GM12878 (cell line): ENCODE measurements at regions not wholly inside any gene's neighbourhood (a gene's known extent, or its start where the extent isn't known, plus 50 kb on each side); places are given as distances from the start of the nearest gene placed in this dataset.

Experiments used
- ATAC-seq: fragments of 200-7000 bp; cut with Tn5 transposase; 3 replicates; pipeline ENCODE4 v1.9.1; 2020; ENCODE audit warnings: mild to moderate bottlenecking, moderate library complexity
- BruUV-seq: library from RNA; stranded (reverse); fragments of 400-500 nt; replicated peaks from 2 replicates; lab custom pipeline; 2021; lab: Mats Ljungman, UMichigan
- CTCF ChIA-PET: fragments of 300-600 bp; sonication (Branson Sonifier 250); formaldehyde crosslinking; extraction: SDS; loops from one replicate; lab custom pipeline; 2021; ENCODE audit warnings: inconsistent platforms; lab: Yijun Ruan, JAX
- POLR2A ChIA-PET: fragments of 350-600 bp; formaldehyde crosslinking; extraction: SDS; loops from one replicate; lab custom pipeline; 2021; ENCODE audit warnings: inconsistent platforms; lab: Charles Lee
- RAD21 ChIA-PET: fragments of 300-600 bp; sonication (Branson Sonifier 250); formaldehyde crosslinking; loops from one replicate; lab custom pipeline; 2023; ENCODE audit warnings: antibody characterized with exemption; ENCODE audit not compliant: unreplicated experiment; lab: Charles Lee
- SMC1A ChIA-PET: fragments of 300-600 bp; sonication (Branson Sonifier 250); formaldehyde crosslinking; loops from one replicate; lab custom pipeline; 2023; ENCODE audit not compliant: unreplicated experiment, uncharacterized antibody; lab: Charles Lee
- DNase-seq: peaks from one replicate; pipeline ENCODE4 v3.0.0-alpha.2; 2011; ENCODE audit warnings: low read depth, low spot score
- FAIRE-seq: peaks from 3 replicates; lab custom pipeline; 2011; peaks lifted over from hg19 to GRCh38; lab: Jason Lieb, UNC
- H2AFZ ChIP-seq: 2 replicates; pipeline ENCODE4 v1.6.0; 2011; ENCODE audit warnings: low read depth, low read length, control low read depth; ENCODE audit not compliant: control insufficient read depth
- H3K27ac ChIP-seq: 2 replicates; pipeline ENCODE4 v1.5.1; 2011; ENCODE audit warnings: control low read depth; ENCODE audit not compliant: control insufficient read depth, insufficient read depth
- H3K27me3 ChIP-seq, 2 experiments: replicated peaks in 1 of 2; 2 replicates each; pipeline versions ENCODE4 v1.6.0 to v1.6.1; 2011; ENCODE audit warnings: low read length in 1 of 2; ENCODE audit not compliant: control insufficient read depth in 2 of 2, insufficient read depth in 2 of 2
- H3K36me3 ChIP-seq, 2 experiments: 2 replicates each; pipeline ENCODE4 v1.5.1; 2011; ENCODE audit warnings: low read length in 1 of 2; ENCODE audit not compliant: control insufficient read depth in 2 of 2, insufficient read depth in 2 of 2
- H3K4me1 ChIP-seq: 2 replicates; pipeline ENCODE4 v1.6.1; 2011; ENCODE audit warnings: mild to moderate bottlenecking, low read length, moderate library complexity, mixed read lengths; ENCODE audit not compliant: control insufficient read depth, insufficient read depth
- H3K4me2 ChIP-seq: 2 replicates; pipeline ENCODE4 v1.6.0; 2011; ENCODE audit warnings: control low read depth; ENCODE audit not compliant: control insufficient read depth, insufficient read depth
- H3K4me3 ChIP-seq: fragments of 200-600 bp; sonication (generic); 2 replicates; pipeline ENCODE4 v1.5.1; 2016
- H3K79me2 ChIP-seq: 2 replicates; pipeline ENCODE4 v1.6.0; 2011; ENCODE audit warnings: low read length; ENCODE audit not compliant: control insufficient read depth, insufficient read depth
- H3K9ac ChIP-seq: 2 replicates; pipeline ENCODE4 v1.8.0; 2011; ENCODE audit warnings: low read length, control low read depth, mixed read lengths; ENCODE audit not compliant: control insufficient read depth, insufficient read depth
- H3K9me3 ChIP-seq: replicated peaks from 3 replicates; pipeline ENCODE4 v1.5.1; 2011; ENCODE audit warnings: mild to moderate bottlenecking, low read length; ENCODE audit not compliant: control insufficient read depth, insufficient read depth
- H4K20me1 ChIP-seq: 2 replicates; pipeline ENCODE4 v1.6.0; 2011; ENCODE audit not compliant: control insufficient read depth, insufficient read depth
- CUX1 ChIP-seq: IDR thresholded peaks from 2 replicates; pipeline ENCODE4 v1.6.1; 2012; ENCODE audit warnings: improper control_type of control experiment, low read depth, low read length; ENCODE audit not compliant: insufficient replicate concordance
- EP300 ChIP-seq, 2 experiments: fragments of 150-350 bp in 1 of 2; IDR thresholded peaks; 2 replicates each; pipeline ENCODE4 v1.6.1; 2011 to 2012; ENCODE audit warnings: low read depth in 2 of 2, low read length in 2 of 2, borderline replicate concordance in 1 of 2, improper control_type of control experiment in 1 of 2, inconsistent platforms in 1 of 2; ENCODE audit not compliant: control insufficient read depth in 1 of 2
- HDAC2 ChIP-seq: fragments of 200-600 bp; sonication (generic); IDR thresholded peaks from 2 replicates; pipeline ENCODE4 v1.6.1; 2017
- MXI1 ChIP-seq: fragments of 150-350 bp; IDR thresholded peaks from 2 replicates; pipeline ENCODE4 v1.6.1; 2011; ENCODE audit warnings: low read depth, mild to moderate bottlenecking, inconsistent platforms, low read length, improper control_type of control experiment
- PRDM15 ChIP-seq: fragments of 450-650 bp; formaldehyde crosslinking; IDR thresholded peaks from 2 replicates; pipeline ENCODE4 v1.4.0; 2020; ENCODE audit warnings: mild to moderate bottlenecking, moderate library complexity
- SMARCA5 ChIP-seq: fragments of 450-650 bp; IDR thresholded peaks from 2 replicates; pipeline ENCODE4 v1.6.1; 2017; ENCODE audit warnings: mild to moderate bottlenecking
- SP1 ChIP-seq: IDR thresholded peaks from one replicate; pipeline ENCODE4 v1.6.1; 2011; ENCODE audit warnings: low read depth, low read length
- SRF ChIP-seq, 2 experiments: IDR thresholded peaks; 2 replicates each; pipeline ENCODE4 v1.6.1; 2011; ENCODE audit warnings: low read depth in 2 of 2, low read length in 2 of 2, mild to moderate bottlenecking in 1 of 2, moderate library complexity in 1 of 2
- STAT3 ChIP-seq: IDR thresholded peaks from 2 replicates; pipeline ENCODE4 v1.6.1; 2011; ENCODE audit warnings: low read depth, low read length, improper control_type of control experiment
- TAF1 ChIP-seq: IDR thresholded peaks from 2 replicates; pipeline ENCODE4 v1.6.1; 2011; ENCODE audit warnings: mild to moderate bottlenecking, low read depth, low read length, borderline replicate concordance
- TCF7 ChIP-seq: IDR thresholded peaks from 2 replicates; pipeline ENCODE4 v1.6.1; 2014; ENCODE audit warnings: antibody characterized with exemption, borderline replicate concordance
- ZNF217 ChIP-seq: fragments of 450-650 bp; IDR thresholded peaks from 2 replicates; pipeline ENCODE4 v1.6.1; 2017; ENCODE audit warnings: antibody characterized with exemption, mild to moderate bottlenecking
- ZSCAN29 ChIP-seq: fragments of 450-650 bp; IDR thresholded peaks from 2 replicates; pipeline ENCODE4 v1.6.1; 2017; ENCODE audit warnings: mild to moderate bottlenecking, moderate library complexity
- WGBS: methylation state at CpG from one replicate; pipeline ENCODE4 v1.1.6; 2016; ENCODE audit warnings: low lambda C conversion rate; ENCODE audit not compliant: insufficient replicate concordance, insufficient coverage; ENCODE audit errors: missing lambda C conversion rate; 5-methylcytosine and 5-hydroxymethylcytosine counted together
- in situ Hi-C: fragments of 300-500 bp; cut with MboI; formaldehyde crosslinking; loops from 9 replicates; pipeline ENCODE4 v1.14.3; 2018; ENCODE audit warnings: mixed read lengths
- intact Hi-C: fragments of 100-400 bp; cut with micrococcal nuclease; formaldehyde crosslinking; loops from one replicate; pipeline ENCODE4 v1.14.2; 2022; ENCODE audit not compliant: unreplicated experiment
- TF ChIP-seq, protein P1 (sequence below): fragments of 450-650 bp; IDR thresholded peaks from 2 replicates; pipeline ENCODE4 v1.6.1; 2017; ENCODE audit warnings: mild to moderate bottlenecking

DNA sequence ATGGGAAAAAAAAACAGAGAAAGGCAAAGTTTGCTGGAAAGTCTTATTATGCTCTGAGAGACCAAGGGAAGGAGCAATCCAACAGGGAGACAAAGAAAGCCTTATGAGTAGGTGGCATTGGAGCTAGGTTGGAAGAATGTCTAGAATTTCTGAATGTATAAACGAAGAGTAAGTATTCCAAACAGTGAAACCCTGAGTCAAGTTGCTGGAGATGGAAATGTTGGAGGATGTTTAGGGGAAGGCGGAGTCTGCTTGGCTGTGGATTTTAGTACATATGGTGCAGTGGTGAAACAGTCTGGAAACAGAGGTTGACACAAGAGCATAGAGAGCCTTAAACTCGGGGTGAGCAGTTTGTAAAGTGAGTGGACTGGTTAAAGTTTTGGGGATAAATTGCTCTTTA, 314.8 kb upstream of the CADM1 start:
- CTCF ChIA-PET = no interaction called here
- Histone ChIP-seq H3K4me3 (no peak overlapping the region), H3K79me2 (no peaks in the 10 kb centered on the region), H3K9ac (no peak overlapping the region), H4K20me1 (no peaks in the 10 kb centered on the region), H3K4me2 (no peak overlapping the region)
- POLR2A ChIA-PET = no interaction called here
- WGBS = 25% methylated on average over 3 of the region's 3 CpGs
- in situ Hi-C loops = no loop called here
- SMC1A ChIA-PET = no interaction called here
- DNase-seq = no peak
- intact Hi-C loops = no loop called here
- no TSS peak for BruUV-seq
- RAD21 ChIA-PET = interaction anchor here (0.6 kb wide), 1 partner anchor 168 kb away, joined by 4 read pairs; no protein-coding TSS in a partner anchor
- TF ChIP-seq PRDM15 (CRISPR knock-in tag) = no peak
- TF ChIP-seq EP300 (IDR thresholded peaks at IDR 0.05; ENCODE audit: borderline replicate concordance in 1 of 2, control insufficient read depth in 1 of 2, low read depth in 2 of 2, low read length in 2 of 2) = no peak
- no peak for TF ChIP-seq STAT3
- TF ChIP-seq SP1 = no peak
- TF ChIP-seq TCF7 = no peak
- TF ChIP-seq ZNF217 = no peak
- TF ChIP-seq ZSCAN29 = no peak
- TF ChIP-seq MXI1 = no peak
- no peak for TF ChIP-seq SMARCA5
- TF ChIP-seq HDAC2 = no peak
- TF ChIP-seq CUX1 = no peak
- no peak for TF ChIP-seq TAF1
- TF ChIP-seq SRF (IDR thresholded peaks at IDR 0.05; ENCODE audit: low read depth in 2 of 2, low read length in 2 of 2) = no peak
- TF ChIP-seq, protein P1, sequence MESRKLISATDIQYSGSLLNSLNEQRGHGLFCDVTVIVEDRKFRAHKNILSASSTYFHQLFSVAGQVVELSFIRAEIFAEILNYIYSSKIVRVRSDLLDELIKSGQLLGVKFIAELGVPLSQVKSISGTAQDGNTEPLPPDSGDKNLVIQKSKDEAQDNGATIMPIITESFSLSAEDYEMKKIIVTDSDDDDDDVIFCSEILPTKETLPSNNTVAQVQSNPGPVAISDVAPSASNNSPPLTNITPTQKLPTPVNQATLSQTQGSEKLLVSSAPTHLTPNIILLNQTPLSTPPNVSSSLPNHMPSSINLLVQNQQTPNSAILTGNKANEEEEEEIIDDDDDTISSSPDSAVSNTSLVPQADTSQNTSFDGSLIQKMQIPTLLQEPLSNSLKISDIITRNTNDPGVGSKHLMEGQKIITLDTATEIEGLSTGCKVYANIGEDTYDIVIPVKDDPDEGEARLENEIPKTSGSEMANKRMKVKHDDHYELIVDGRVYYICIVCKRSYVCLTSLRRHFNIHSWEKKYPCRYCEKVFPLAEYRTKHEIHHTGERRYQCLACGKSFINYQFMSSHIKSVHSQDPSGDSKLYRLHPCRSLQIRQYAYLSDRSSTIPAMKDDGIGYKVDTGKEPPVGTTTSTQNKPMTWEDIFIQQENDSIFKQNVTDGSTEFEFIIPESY = no peak
- TF ChIP-seq, all 136 proteins: peak for 0
- peaks cover 2% of the 10 kb centered on the region; the same call in 2 of the 3 replicates for H3K9me3 ChIP-seq
- H3K27me3 ChIP-seq = no peaks in the 10 kb centered on the region
- no peaks in the 10 kb centered on the region for H3K36me3 ChIP-seq
- FAIRE-seq = no peak
- no peak overlapping the region for H3K27ac ChIP-seq
- H2AFZ ChIP-seq = no peak overlapping the region
- H3K4me1 ChIP-seq = no peaks in the 10 kb centered on the region
- ATAC-seq = no peak
